ENCODE measurements at regions not wholly inside any gene's neighbourhood (a gene's known extent, or its start where the extent isn't known, plus 50 kb on each side); places are given as distances from the start of the nearest gene placed in this dataset.

- Histone ChIP-seq H3K36me3 (no peaks in the 10 kb centered on the region), H3K27me3 (no peaks in the 10 kb centered on the region), H3K4me3 (no peak overlapping the region), H3K27ac (no peak overlapping the region), H3K9me3 (no peaks in the 10 kb centered on the region), H3K4me1 (ENCODE audit: insufficient read depth) (no peaks in the 10 kb centered on the region)
- WGBS, 3 donors: 62 to 75% (median 69%) methylated on average over 2 of the region's 2 CpGs
- TF ChIP-seq POLR2A (IDR thresholded peaks at IDR 0.05) (no peak), CTCF (IDR thresholded peaks at IDR 0.05) (no peak), EP300 (IDR thresholded peaks at IDR 0.05) (no peak)
- no peak for DNase-seq
- intact Hi-C loops (cut with DNase I): no loop called here
Observed at GRCh38 chr6:21454262-21454661, 139.3 kb upstream of the SOX4 start.

- no peak for DNase-seq
- 21 to 24% (median 23%) methylated on average over 6 of the region's 6 CpGs for whole genome bisulfite sequencing, 3 donors
- no peaks in the 10 kb centered on the region for H3K36me3 ChIP-seq
- no peaks in the 10 kb centered on the region for H3K4me1 ChIP-seq (ENCODE audit: insufficient read depth)
- no peaks in the 10 kb centered on the region for H3K27me3 ChIP-seq
- intact Hi-C loops (cut with DNase I): no loop called here
- H3K4me3 ChIP-seq: no peak overlapping the region
- TF ChIP-seq POLR2A (IDR thresholded peaks at IDR 0.05): no peak
- no peak for TF ChIP-seq CTCF (IDR thresholded peaks at IDR 0.05)
- no peak for TF ChIP-seq EP300 (IDR thresholded peaks at IDR 0.05)
- H3K27ac ChIP-seq: no peak overlapping the region
- no peaks in the 10 kb centered on the region for H3K9me3 ChIP-seq
Observed at GRCh38 chr6:21455071-21455470, 138.5 kb upstream of the SOX4 start.

GRCh38 chr6:21457647-21458046, 135.9 kb upstream of the SOX4 start:
- Histone ChIP-seq H3K36me3 (no peaks in the 10 kb centered on the region), H3K4me1 (ENCODE audit: insufficient read depth) (no peaks in the 10 kb centered on the region), H3K4me3 (no peak overlapping the region), H3K9me3 (no peaks in the 10 kb centered on the region), H3K27me3 (no peaks in the 10 kb centered on the region), H3K27ac (no peak overlapping the region)
- intact Hi-C loops (cut with DNase I): no loop called here
- TF ChIP-seq EP300 (IDR thresholded peaks at IDR 0.05) (no peak), POLR2A (IDR thresholded peaks at IDR 0.05) (no peak), CTCF (IDR thresholded peaks at IDR 0.05) (no peak)
- WGBS, 3 donors: 95 to 98% (median 97%) methylated on average over 10 of the region's 10 CpGs
- DNase-seq: no peak

GRCh38 chr6:21459641-21460040, 133.9 kb upstream of the SOX4 start:
- no peaks in the 10 kb centered on the region for H3K4me1 ChIP-seq (ENCODE audit: insufficient read depth)
- H3K27me3 ChIP-seq: no peaks in the 10 kb centered on the region
- H3K9me3 ChIP-seq: no peaks in the 10 kb centered on the region
- intact Hi-C loops (cut with DNase I): no loop called here
- H3K36me3 ChIP-seq: no peaks in the 10 kb centered on the region
- 13 to 18% (median 15%) methylated on average over 4 of the region's 4 CpGs for WGBS, 3 donors
- no peak overlapping the region for H3K27ac ChIP-seq
- H3K4me3 ChIP-seq: no peak overlapping the region
- TF ChIP-seq CTCF (IDR thresholded peaks at IDR 0.05): no peak
- TF ChIP-seq EP300 (IDR thresholded peaks at IDR 0.05): no peak
- TF ChIP-seq POLR2A (IDR thresholded peaks at IDR 0.05): no peak
- no peak for DNase-seq
